ACC112 (cell line): ENCODE measurements at regions not wholly inside any gene's neighbourhood (a gene's known extent, or its start where the extent isn't known, plus 50 kb on each side); places are given as distances from the start of the nearest gene placed in this dataset.
"Not testable (repeated sequence)": the region's sequence is repeated elsewhere in the genome, so short reads cannot be mapped to it uniquely, and the experiment has no call there.

Experiments
- H2AFZ ChIP-seq: fragments of 200-600 bp; sonication (generic); one replicate; pipeline ENCODE4 v1.6.0; 2017; ENCODE audit warnings: antibody characterized with exemption, low read length; ENCODE audit not compliant: unreplicated experiment
- H3K27ac ChIP-seq: fragments of 200-600 bp; sonication (generic); 2 replicates; pipeline ENCODE4 v1.5.1; 2014; ENCODE audit warnings: low read depth, mild to moderate bottlenecking, antibody characterized with exemption, low read length, moderate library complexity
- H3K27me3 ChIP-seq: fragments of 200-600 bp; sonication (generic); 2 replicates; pipeline ENCODE4 v1.6.1; 2014; ENCODE audit warnings: mild to moderate bottlenecking, antibody characterized with exemption, low read length, moderate library complexity, mixed read lengths; ENCODE audit not compliant: insufficient read depth
- H3K36me3 ChIP-seq: fragments of 200-600 bp; sonication (generic); 2 replicates; pipeline ENCODE4 v1.6.1; 2016; ENCODE audit warnings: mild to moderate bottlenecking, antibody characterized with exemption, low read length, moderate library complexity, mixed read lengths; ENCODE audit not compliant: insufficient read depth
- H3K4me1 ChIP-seq: fragments of 200-600 bp; sonication (generic); one replicate; pipeline ENCODE4 v1.6.1; 2016; ENCODE audit warnings: low read length, mixed read lengths; ENCODE audit not compliant: insufficient read depth, unreplicated experiment, control insufficient read depth
- H3K4me3 ChIP-seq: fragments of 200-600 bp; sonication (generic); 2 replicates; pipeline ENCODE4 v1.5.1; 2014; ENCODE audit warnings: mild to moderate bottlenecking, low read depth, low read length
- H3K79me2 ChIP-seq: fragments of 200-600 bp; sonication (generic); one replicate; pipeline ENCODE4 v1.6.0; 2016; ENCODE audit warnings: low read length; ENCODE audit not compliant: control insufficient read depth, unreplicated experiment, insufficient read depth

DNA sequence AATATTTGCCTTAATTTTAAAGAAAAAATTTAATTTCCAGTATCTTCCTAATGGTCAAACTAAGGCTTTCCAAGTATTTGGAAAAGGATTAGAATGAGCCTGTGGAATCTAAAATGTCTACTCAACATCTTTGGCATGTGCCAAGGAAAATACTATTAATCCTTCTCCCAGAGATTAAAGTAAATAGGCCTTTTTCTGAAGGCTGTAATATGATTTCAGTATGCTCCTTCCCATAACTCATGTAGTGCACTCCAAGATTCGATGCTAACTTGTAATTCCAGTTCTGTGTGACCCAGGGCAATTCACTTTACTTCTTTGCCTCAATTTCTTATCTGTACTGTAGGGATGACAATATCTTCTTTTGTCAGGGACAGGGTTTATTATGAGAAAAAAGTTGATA is 196.9 kb downstream of the ZIC5 start:
- H3K4me1 ChIP-seq, result no peaks in the 10 kb centered on the region
- H3K4me3 ChIP-seq, result no peak overlapping the region
- H3K79me2 ChIP-seq, result no peaks in the 10 kb centered on the region
- no peak overlapping the region for H3K27ac ChIP-seq
- H3K36me3 ChIP-seq, result no peaks in the 10 kb centered on the region
- H2AFZ ChIP-seq, result no peak overlapping the region
- H3K27me3 ChIP-seq, result no peaks in the 10 kb centered on the region

DNA sequence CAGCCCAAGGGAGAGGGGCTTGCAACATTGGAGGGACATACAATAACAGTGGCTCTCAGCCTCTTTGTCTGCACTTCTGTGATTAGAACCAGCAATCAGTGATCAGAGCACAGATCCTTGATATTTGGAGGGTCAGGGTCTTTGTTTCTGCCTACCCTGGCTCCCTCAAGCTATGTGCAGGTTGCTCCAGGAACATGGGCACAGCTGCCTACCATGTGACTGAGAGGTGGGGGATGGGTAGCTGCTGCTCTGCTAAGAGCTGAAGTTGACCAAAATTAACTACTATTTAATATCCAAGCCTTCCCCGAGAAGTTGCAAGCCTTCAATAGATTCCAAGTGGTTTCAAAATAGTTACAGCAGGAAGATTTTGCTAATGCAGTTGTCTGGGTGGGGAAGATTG is 202.6 kb downstream of the ZIC5 start:
- Histone ChIP-seq H3K79me2 (no peaks in the 10 kb centered on the region), H3K27me3 (0 out of 2 replicates have a peak, but pooled peaks cover 10% of the 10 kb centered on the region), H3K4me1 (no peaks in the 10 kb centered on the region), H3K36me3 (no peaks in the 10 kb centered on the region), H3K27ac (no peak overlapping the region), H3K4me3 (no peak overlapping the region), H2AFZ (no peak overlapping the region)

DNA sequence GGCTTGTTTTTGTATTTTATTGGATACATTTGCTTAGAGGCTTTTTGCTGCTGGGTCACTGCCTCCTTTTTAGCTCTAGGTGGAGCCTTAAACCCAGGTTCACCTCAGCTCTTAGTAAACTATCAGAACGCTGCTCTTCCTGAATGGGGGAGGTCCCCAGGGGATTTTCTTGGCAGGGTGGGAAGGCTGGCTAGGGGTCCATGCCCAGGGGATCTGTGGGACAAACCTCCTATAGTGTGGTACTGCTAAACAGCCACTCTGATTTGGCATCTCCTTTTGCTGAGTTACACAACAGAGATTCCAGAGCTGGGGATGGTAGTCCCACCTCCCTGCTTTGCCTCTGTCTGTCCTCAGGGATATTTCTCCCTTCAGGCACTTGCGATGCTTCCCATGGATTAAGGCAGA is 204.9 kb downstream of the ZIC5 start:
- Histone ChIP-seq H2AFZ (no peak overlapping the region), H3K27me3 (0 out of 2 replicates have a peak, but pooled peaks cover 10% of the 10 kb centered on the region), H3K36me3 (no peaks in the 10 kb centered on the region), H3K4me1 (no peaks in the 10 kb centered on the region), H3K79me2 (no peaks in the 10 kb centered on the region), H3K27ac (no peak overlapping the region), H3K4me3 (no peak overlapping the region)

DNA sequence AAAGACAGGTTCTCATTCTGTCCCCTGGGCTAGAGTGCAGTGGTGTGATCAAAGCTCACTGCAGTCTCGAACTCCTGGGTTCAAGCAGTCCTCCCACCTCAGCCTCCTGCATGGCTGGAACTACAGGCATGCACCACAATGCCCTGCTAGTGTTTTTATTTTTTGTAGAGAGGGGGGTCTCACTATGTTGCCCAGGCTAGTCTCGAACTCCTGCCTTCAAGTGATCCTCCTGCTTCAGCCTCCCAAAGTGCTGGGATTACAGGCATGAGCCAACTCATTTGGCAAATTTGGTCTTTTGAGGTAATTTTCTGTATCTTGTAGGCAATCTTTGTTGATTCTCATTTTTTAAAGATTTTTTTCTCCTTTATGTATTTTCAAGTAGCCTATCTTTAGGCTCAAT is 205.7 kb downstream of the ZIC5 start:
- 0 out of 2 replicates have a peak, but pooled peaks cover 10% of the 10 kb centered on the region for H3K27me3 ChIP-seq
- H3K79me2 ChIP-seq, result no peaks in the 10 kb centered on the region
- H3K27ac ChIP-seq, result no peak overlapping the region
- no peaks in the 10 kb centered on the region for H3K4me1 ChIP-seq
- no peak overlapping the region for H2AFZ ChIP-seq
- no peaks in the 10 kb centered on the region for H3K36me3 ChIP-seq
- no peak overlapping the region for H3K4me3 ChIP-seq

DNA sequence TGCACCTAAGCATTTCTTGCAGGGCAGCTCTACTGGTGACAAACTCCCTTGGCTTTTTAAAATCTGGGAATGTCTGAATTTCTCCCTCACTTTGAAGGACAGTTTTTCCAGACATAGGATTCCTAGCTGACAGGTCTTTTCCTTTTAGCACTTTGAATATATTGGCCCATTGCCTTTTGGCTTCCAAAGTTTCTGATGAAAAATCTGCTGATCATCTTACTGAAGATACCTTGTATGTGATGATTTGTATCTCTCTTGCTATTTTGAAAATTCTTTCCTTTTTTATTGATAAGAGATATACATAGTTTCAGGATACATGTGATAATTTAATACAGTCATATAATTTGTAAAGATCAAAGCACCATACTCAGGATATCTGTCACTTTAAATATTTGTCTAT is 211.1 kb downstream of the ZIC5 start:
- no peaks in the 10 kb centered on the region for H3K4me1 ChIP-seq
- H3K36me3 ChIP-seq, result no peaks in the 10 kb centered on the region
- H2AFZ ChIP-seq, result no peak overlapping the region
- H3K27ac ChIP-seq, result no peak overlapping the region
- H3K27me3 ChIP-seq, result peaks cover 5% of the 10 kb centered on the region; the same call in 1 of the 2 replicates
- no peak overlapping the region for H3K4me3 ChIP-seq
- H3K79me2 ChIP-seq, result no peaks in the 10 kb centered on the region

DNA sequence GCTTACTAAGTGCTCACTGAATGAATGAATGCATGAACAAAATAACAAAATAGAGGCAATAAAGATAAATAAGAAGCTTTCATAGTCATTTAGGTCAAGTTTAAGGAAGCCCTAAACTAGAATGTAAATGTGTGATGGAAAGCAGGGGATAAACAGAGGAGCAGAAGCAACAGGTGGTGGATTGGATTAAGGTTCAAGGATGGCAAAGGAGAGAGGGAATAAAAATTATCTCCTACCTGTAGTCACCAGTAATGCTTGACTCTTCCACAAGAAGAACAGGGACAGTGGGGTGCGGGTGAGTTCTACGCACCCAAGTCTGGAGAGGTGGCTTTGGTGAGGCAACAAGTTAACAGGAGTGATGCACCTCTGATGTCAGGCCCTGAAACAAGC is 212.4 kb downstream of the ZIC5 start:
- H3K4me3 ChIP-seq, result no peak overlapping the region
- no peaks in the 10 kb centered on the region for H3K36me3 ChIP-seq
- H3K4me1 ChIP-seq, result no peaks in the 10 kb centered on the region
- H3K79me2 ChIP-seq, result no peaks in the 10 kb centered on the region
- H3K27me3 ChIP-seq, result peaks cover 5% of the 10 kb centered on the region; the same call in 1 of the 2 replicates
- H2AFZ ChIP-seq, result no peak overlapping the region
- H3K27ac ChIP-seq, result no peak overlapping the region

DNA sequence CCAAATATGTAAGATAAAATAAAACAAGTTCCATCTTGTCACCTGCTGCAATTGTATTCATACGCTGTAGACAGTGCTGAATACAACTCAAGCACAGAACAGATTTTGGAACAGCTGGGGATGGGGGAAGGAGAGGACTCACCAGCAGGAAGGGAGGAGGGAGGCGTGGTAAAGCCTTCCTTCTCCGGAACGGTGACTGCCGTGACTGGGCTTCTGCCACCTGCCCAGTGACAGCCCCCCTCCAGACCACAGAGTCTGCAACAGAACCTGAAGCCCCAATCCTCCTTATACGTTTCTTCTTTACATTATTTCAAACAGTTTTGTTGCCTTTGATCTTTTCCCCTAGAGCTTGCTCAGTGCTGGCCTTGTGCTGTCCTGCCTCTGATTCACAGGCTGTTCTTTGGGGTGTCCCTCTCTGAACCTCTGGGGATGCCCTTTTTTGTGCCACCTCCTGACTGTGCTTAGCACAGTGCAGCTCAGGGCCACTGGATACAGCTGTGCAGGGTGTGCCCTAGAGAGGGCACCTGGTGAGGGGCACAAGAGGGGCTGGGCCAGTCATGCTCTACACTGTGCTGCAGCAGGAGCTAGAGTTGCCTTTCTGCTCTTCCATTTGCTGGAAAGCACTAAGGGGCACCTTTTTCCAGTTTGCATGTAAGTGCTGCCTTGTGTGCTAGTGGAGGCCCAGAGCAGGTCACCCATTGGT is 213.0 kb downstream of the ZIC5 start:
- Histone ChIP-seq H3K36me3 (no peaks in the 10 kb centered on the region), H3K27me3 (peaks cover 5% of the 10 kb centered on the region; the same call in 1 of the 2 replicates), H2AFZ (no peak overlapping the region), H3K4me3 (no peak overlapping the region), H3K4me1 (no peaks in the 10 kb centered on the region), H3K79me2 (no peaks in the 10 kb centered on the region), H3K27ac (no peak overlapping the region)

DNA sequence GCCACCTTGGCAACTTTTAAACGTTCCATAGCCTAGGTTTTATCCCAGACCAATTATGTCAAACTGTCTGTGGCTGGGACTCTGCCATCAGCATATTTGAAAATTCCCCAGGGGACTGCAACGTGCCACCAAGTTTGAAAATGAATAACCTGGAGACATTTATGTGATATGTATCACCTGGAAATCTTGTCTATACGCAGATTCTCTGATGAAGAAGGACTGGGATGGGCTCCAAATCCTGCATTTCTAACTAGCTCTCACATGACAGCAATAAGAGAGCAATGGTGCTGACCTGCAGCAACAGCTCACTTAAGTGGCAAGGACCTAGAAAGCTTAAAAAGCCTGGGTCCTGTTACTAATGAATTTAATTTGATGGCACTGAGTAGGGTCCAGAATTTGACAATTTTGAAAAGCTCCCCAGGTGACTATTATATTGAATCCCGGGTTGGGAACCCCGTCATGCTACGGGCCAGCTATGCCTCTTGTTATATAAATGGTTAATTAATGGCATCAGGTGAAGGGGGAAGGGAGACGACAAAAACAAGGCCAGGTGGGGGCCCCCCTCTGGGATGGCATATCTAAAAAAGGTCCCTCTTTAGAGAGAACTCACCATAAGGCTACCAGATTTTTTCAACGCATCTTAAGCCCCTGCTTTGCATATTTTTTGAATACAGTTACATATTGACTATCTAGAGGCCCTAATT is 213.7 kb downstream of the ZIC5 start:
- no peaks in the 10 kb centered on the region for H3K79me2 ChIP-seq
- H3K4me1 ChIP-seq, result no peaks in the 10 kb centered on the region
- H3K27ac ChIP-seq, result no peak overlapping the region
- H3K27me3 ChIP-seq, result peaks cover 5% of the 10 kb centered on the region; the same call in 1 of the 2 replicates
- H3K4me3 ChIP-seq, result no peak overlapping the region
- no peak overlapping the region for H2AFZ ChIP-seq
- H3K36me3 ChIP-seq, result no peaks in the 10 kb centered on the region

DNA sequence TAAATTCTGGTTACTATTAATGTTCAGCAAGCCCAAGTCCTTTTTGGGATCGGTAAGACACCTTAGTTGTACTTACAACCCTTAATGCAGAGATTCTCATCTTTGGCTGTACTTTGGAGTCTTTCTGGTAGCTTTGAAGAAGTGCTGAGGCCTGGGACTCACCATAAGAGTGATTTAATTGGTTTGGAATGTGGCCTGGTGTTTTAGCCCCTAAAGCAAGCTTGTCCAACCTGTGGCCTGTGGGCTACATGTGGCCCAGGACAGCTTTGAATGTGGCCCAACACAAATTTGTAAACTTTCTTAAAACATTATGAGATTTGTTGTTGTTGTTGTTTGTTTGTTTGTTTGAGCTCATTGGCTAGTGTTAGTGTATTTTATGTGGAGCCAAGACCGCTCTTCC is 215.3 kb downstream of the ZIC5 start:
- Histone ChIP-seq H2AFZ (no peak overlapping the region), H3K79me2 (no peaks in the 10 kb centered on the region), H3K27me3 (peaks cover 5% of the 10 kb centered on the region; the same call in 1 of the 2 replicates), H3K27ac (no peak overlapping the region), H3K4me3 (no peak overlapping the region), H3K4me1 (no peaks in the 10 kb centered on the region), H3K36me3 (no peaks in the 10 kb centered on the region)

DNA sequence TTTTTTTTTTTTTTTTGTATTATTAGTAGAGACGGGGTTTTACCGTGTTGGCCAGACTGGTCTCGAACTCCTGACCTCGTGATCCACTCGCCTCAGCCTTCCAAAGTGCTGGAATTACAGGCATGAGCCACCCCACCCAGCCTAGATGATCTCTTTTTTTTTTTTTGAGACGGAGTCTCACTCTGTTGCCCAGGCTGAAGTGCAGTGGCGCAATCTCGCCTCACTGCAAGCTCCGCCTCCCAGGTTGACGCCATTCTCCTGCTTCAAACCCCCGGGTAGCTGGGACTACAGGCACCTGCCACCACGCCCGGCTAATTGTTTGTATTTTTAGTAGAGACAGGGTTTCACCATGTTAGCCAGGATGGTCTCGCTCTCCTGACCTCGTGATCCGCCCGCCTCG is 216.8 kb downstream of the ZIC5 start:
- not testable (repeated sequence) for H3K36me3 ChIP-seq, H3K27ac ChIP-seq, H3K79me2 ChIP-seq, H3K4me1 ChIP-seq, H3K4me3 ChIP-seq, H3K27me3 ChIP-seq, H2AFZ ChIP-seq

DNA sequence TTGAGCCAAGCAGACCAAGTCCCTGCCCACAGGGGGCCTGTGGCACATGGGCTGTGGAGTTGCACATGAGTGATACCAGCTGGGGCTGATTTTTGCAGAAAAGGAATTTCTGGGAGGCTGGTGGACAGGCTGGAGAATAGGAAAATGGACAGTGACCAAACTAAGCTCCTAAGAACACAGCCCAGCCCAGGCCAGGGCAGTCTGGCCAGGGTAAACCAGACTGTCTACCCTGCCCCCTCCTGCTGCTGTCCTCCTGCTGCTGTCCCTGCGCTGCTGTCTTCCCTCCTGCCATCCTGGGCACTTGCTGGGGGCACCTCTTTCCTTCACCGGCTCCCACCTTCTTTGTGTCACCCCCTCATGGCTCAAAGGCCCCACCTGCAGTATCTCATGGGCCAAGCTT is 219.2 kb downstream of the ZIC5 start:
- no peaks in the 10 kb centered on the region for H3K36me3 ChIP-seq
- H2AFZ ChIP-seq, result no peak overlapping the region
- H3K79me2 ChIP-seq, result no peaks in the 10 kb centered on the region

More for the DNA sequence above, 219.2 kb downstream of the ZIC5 start:
- no peak overlapping the region for H3K27ac ChIP-seq
- peaks cover 3% of the 10 kb centered on the region; the same call in 1 of the 2 replicates for H3K27me3 ChIP-seq
- H3K4me3 ChIP-seq, result no peak overlapping the region
- no peaks in the 10 kb centered on the region for H3K4me1 ChIP-seq
